HCEC 1CT (cell line): ENCODE measurements at regions not wholly inside any gene's neighbourhood (a gene's known extent, or its start where the extent isn't known, plus 50 kb on each side); places are given as distances from the start of the nearest gene placed in this dataset.

Source experiments
- DNase-seq: peaks from one replicate; pipeline ENCODE4 v3.0.0-alpha.2; 2017

GRCh38 chr5:164051745-164052144, 546.3 kb downstream of the MAT2B start:
- peak; percentile 72 for DNase-seq

- peak; percentile 82 for DNase-seq
These were observed 547.2 kb downstream of the MAT2B start for GRCh38 chr5:164052536-164053093.

DNA sequence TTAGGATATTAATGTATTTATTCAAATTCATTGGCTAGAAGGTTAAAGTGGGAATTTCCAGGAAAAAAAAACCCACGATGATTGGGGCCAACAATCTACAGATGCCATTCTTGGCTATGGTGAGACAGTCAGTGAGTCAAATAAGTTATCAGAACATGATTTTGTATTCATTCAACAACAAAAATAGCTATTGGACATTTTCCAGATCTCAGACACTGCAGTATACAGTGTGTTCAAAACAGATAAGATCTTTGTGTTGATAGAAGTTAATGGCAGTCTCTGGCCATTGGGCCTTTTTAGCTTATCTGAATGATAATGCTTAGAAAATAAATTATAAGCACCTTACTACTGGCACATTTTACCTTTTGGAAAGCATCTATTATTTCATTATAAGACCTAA, 547.7 kb downstream of the MAT2B start:
- no peak for DNase-seq

DNA sequence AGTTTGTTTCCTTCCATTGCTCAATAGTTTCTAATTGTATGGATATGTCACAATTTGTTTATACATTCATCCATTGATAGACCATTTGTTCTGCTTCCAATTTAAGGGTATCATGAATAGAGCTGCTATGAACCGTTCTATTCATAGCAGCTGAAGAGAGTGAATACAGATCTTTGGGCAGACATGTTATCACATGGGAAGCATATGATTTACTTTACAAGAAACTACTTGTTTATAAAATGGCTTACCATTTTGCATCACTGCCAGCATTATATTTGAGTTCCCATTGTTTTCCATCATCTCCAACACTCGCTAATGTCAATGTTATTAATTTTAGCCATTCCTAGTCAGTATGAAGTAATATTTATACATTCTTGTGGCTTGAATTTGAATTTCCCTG, 549.0 kb downstream of the MAT2B start:
- no peak for DNase-seq

DNA sequence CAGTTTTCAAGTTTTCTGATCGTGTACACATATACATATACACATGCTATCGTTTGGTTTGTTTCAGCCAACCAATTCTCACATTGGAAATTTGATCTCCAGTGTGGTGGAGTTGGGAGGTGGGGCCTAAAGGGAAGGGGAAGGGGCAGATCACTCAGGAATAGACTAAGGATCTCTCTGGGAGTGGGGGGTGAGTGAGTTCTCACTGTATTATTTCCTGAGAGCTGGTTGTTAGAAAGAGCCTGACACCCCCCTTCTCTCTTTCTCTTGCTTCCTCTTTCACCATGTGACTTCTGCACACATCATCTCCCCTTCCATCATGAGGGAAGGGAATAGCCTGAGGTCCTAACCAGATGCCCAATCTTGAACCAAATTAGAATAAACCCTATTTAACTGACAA, 551.7 kb downstream of the MAT2B start:
- no peak for DNase-seq

DNA sequence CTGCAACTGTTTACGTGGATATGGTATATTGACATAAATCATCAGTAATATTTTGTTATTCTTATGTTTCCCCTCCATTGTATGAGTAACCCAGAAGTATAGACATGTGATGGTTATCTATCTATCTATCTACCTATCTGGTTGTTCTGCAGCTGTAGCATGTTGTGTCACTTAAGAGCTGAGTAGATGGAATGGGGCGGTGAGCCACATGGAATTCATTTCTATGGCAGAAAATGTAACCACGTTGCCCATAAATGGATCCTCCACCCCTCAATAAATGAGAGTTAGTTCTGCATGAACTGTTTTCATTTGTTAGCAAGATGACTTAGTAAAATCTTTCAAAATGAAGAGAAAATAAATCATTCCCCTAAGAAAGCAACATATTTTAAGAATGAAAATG, 553.2 kb downstream of the MAT2B start:
- DNase-seq = no peak

DNA sequence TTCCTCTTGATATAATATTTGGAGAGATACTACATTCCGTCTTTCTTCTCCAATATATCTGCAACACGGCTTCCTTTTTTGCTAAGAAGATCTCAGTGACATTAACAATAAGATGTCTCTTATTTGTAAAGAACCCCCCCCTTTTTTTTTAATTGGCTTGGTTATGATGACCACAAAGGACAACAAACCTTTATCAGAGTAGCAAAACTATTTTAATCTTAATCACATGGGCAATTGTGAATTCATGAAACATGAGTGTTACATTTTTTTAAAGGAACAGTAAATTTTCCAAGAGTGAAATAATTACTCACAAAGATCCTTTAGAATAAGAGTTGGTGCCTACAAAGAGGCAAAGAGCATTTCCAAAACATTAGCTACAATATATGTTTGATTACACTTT, 554.1 kb downstream of the MAT2B start:
- DNase-seq = no peak

GRCh38 chr5:164060786-164061355, 555.5 kb downstream of the MAT2B start:
- DNase-seq = no peak

GRCh38 chr5:164062304-164062703, 556.9 kb downstream of the MAT2B start:
- no peak for DNase-seq

- no peak for DNase-seq
These were observed 559.8 kb downstream of the MAT2B start for GRCh38 chr5:164065266-164065665.

DNA sequence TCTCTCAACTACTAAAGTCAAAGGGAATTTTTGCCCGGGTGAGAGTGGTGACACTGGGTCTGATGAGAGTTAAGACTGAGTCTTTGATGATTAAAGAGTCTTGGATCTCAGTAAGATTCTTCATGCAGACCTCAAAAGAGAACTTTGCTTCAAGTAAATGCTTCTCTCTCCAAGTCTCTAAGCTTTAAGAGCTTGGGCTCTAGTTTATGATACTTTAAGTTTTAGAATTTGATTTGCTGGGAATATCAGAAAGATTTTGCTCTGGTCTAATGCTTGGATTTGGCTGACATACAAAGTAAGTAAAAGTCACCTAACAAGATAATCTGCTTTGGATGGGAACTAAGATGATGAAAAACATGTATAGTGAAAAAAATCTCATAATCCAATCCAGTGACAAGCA, 566.3 kb downstream of the MAT2B start:
- no peak for DNase-seq

- no peak for DNase-seq
These were observed 567.7 kb downstream of the MAT2B start for GRCh38 chr5:164073081-164073480.

GRCh38 chr5:164076556-164076955, 571.1 kb downstream of the MAT2B start:
- DNase-seq = no peak

- DNase-seq = no peak
These were observed 584.9 kb downstream of the MAT2B start for GRCh38 chr5:164090358-164090757.

DNA sequence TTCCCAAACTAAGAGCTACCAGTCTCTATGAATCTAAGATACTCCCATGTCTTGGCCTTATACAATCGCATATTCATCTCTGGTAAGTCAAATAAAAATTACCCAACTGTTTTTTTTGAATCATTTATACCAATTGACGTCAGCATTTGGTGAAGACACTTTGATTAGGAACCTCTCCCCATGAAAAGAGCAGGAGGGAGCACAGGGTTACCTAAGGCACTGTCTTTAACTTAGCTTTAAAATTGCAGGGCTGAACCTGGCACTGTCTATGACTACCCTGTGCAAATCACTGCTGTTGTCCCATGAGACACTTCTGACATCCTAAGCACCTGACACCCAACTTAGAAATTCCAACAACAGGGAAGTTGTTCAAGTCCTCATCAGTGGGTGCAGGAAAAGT, 586.4 kb downstream of the MAT2B start:
- no peak for DNase-seq

- DNase-seq = no peak
These were observed 588.9 kb downstream of the MAT2B start for GRCh38 chr5:164094291-164094690.

GRCh38 chr5:164097749-164098148, 592.3 kb downstream of the MAT2B start:
- DNase-seq = peak; percentile 60

GRCh38 chr5:164098531-164098930, 593.1 kb downstream of the MAT2B start:
- peak; percentile 15 for DNase-seq

DNA sequence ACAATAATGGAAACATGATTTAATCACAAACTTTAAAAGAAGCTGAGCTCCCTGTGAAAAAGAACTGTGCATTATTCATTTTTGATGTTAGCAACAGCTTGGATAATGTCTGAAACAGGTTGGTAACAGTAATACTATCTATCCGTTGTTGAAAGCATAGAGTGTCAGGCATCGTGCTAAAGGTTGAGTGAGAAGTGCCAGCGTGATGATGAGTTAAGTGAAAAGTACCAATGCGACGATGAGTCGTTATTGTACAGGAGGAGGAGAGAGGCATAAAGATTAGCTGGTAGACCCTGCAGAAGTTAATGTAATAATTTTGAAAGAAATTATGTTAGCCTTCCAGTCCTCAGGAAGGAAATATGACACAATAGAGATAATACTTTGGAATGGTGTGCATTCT, 593.6 kb downstream of the MAT2B start:
- DNase-seq = no peak

DNA sequence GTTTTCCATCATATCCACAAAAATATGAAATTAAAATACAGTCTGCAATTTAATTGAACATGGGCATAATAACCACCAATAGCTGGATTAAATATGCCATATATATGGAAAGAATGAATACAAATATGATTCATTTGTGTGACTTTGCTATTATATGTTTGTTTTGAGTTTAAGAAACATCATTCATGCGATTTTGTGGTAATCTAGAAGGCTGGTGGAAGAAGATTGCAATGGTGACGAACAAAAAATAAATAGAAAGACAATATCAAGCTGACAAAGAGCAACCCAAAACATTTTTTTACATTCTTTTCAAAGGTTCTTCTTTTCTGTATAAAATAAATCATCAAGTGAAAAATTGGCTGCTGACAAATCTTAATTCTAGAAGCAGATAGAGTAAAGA, 610.0 kb downstream of the MAT2B start:
- no peak for DNase-seq

DNA sequence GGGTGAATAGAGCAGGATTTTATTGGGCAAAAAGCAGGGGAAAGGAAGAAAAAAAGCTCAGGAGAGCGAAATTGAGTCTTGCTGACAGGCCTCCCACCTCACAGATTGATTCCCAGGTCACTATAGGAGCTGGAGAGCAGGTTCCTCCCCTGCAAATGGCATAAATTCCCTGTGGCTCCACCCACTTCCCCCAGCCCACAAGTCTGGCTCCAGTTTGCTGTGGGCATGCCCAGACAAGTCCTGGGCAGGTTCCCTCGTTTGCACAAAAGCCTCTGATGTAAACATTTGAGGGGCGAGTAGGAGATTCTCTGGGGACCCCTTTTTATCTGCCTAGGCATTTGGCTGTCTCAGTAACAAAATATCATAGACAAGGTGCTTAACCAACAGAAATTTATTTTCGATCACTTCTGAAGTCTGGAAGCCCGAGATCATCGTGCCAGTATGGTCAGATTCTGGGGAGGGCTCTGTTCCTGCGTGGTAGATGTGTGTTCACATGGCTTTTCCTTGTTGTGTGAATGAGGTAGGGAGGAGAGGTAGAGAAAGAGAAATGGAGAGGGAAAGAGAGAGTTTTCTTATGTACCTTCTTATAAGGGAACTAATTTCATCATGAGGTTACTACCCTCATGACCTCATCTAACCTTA, 614.5 kb downstream of the MAT2B start:
- DNase-seq = no peak

GRCh38 chr5:164127527-164127926, 622.1 kb downstream of the MAT2B start:
- no peak for DNase-seq

GRCh38 chr5:164132358-164132757, 626.9 kb downstream of the MAT2B start:
- DNase-seq = no peak

GRCh38 chr5:164137095-164137494, 631.7 kb downstream of the MAT2B start:
- no peak for DNase-seq

GRCh38 chr5:164139423-164139822, 634.0 kb downstream of the MAT2B start:
- DNase-seq = no peak
